MV-4-11 (cell line): ENCODE measurements at regions not wholly inside any gene's neighbourhood (a gene's known extent, or its start where the extent isn't known, plus 50 kb on each side); places are given as distances from the start of the nearest gene placed in this dataset.

ENCODE experiments used
- DNase-seq: peaks from one replicate; lab custom pipeline; 2025; lab: John Stamatoyannopoulos, UW

GRCh38 chr5:133769842-133770241 is 157.5 kb upstream of the FSTL4 start:
- DNase-seq, result no peak

DNA sequence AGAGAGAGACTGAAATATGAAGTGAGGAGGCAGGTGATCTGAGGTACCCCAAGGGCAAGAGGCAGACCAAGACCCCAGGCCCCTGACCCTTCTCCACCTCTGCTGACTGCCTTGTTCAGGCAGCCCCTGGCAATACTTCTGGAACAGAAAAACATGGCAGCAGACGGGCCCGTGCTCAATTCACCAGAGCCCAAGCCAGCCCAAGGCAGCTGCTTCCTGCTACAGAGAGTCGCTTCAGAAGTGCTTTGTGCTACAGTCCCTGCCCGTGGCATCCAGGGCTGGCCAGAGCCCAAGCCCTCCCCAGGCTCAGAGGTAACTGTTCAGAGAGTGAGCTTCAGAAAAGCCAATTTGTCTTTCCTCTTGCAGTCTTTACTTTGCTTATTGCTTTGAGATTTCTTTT is 151.4 kb upstream of the FSTL4 start:
- DNase-seq, result no peak

DNA sequence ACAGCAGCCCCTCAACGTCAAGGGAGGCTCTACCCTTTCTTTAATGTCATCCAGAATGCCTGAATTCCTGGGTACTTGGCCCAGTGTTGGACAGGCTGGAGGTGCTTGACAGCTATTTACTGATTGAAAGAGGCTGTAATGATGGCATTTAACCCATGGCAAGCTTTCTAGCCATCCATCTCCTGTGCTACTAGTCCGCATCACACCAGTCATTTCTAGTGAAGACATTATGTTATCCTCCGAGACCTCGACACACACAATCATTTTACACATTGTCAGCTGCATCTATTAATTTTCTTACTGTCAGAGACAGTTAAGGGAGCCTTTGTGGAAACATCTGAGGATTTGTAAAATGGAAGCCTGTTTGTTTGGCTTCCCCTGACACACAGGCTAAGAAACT is 149.3 kb upstream of the FSTL4 start:
- no peak for DNase-seq

DNA sequence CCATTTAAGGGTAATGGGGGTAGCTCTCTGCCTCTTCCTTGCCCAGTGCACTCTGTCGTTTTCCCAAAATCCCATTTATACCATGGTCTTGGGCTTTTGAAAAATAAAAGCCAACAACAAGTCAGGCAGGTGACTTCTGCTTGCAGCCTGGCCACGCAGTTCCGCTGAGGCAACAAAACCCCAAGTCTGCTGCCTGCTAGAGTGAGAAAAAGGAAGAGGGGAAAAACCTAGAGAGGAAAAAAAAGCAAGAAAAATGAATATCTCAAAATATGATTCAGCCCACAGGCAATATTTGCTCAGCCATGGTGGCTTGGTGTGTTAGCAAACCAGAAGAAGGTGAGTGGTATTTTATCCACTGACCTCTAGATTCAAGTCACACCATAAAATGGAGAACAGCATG is 148.2 kb upstream of the FSTL4 start:
- DNase-seq, result no peak

DNA sequence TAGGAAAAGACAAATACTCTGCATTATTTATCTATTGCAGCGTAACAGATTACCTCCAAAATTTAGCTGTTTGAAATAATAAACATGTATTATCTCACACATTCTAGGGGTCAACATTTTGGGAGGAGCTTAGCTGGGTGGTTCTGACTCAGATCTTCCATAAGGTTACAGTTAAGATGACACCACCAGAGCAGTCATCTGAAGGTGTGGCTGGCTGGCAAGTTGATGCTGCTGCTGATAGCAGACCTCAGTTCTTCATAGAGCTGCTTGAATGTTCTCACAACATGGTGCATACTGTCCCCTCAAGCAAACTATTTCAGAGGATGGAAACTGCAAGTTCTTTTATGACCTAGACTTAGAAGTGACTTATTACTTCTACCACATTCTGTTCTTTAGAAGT is 146.3 kb upstream of the FSTL4 start:
- no peak for DNase-seq

- no peak for DNase-seq
These were observed 145.1 kb upstream of the FSTL4 start for GRCh38 chr5:133757396-133757945.

GRCh38 chr5:133756756-133757155 is 144.4 kb upstream of the FSTL4 start:
- no peak for DNase-seq

GRCh38 chr5:133756036-133756435 is 143.7 kb upstream of the FSTL4 start:
- no peak for DNase-seq

GRCh38 chr5:133754575-133755169 is 142.3 kb upstream of the FSTL4 start:
- DNase-seq, result peak; percentile 3

DNA sequence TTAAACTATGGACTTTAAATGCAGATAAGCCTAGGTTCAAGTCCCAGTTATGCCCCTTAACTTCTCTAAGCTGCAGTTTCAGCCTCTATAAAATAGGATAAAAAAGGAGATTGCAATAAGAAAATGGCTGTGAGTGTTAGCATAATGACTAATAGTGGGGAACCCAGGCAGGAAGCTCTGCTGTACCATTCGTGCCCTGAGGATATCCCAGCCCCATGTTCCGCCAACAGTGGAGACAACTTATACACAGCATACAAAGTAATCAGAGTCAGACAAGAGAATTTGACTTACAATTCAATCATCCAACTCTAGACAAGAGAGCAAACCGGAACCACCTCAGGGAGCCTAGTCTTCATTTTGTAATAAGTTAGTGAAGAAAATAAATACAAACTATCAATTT is 141.5 kb upstream of the FSTL4 start:
- DNase-seq, result no peak

DNA sequence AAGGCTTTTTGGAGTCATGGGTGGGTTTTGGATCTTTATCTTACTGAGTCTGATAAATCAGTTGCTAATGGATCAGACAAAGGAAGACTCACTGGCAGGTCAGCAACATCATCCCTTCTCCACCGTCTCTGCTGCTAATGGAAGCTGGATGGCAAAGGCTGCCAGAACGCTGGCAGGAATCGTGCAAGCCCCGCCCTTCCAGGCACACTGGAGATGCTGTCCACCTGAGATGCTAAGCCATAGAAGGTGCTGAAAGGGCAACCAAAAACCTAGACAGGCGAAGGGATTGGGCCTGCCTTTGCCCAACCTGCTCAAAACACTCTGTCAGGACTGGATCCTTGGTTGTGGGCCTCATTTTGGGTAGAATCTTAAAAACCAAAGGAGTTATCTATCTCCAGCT is 139.5 kb upstream of the FSTL4 start:
- no peak for DNase-seq

DNA sequence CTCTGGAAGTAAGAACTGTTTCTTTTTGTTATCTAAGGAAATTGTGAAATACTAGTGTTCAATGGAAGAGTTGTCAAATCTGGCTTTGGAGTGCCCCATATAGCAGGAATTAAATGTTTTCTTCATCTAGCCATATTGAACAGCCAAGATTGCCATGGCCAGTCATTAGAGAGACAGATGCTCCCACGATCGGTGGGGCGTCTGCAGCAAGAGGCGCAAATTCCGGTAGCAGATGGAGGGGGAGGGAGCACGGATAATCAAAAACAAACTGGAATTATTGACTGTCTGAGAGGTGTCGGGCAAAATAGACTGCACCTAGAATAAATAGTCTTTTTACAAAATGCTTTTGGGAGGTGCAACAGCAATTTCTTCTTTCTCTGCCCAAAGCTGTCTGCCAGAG is 139.1 kb upstream of the FSTL4 start:
- no peak for DNase-seq

- no peak for DNase-seq
These were observed 138.5 kb upstream of the FSTL4 start for GRCh38 chr5:133750856-133751255.

GRCh38 chr5:133750356-133750755 is 138.0 kb upstream of the FSTL4 start:
- DNase-seq, result no peak

- no peak for DNase-seq
These were observed 137.1 kb upstream of the FSTL4 start for GRCh38 chr5:133749331-133749985.

DNA sequence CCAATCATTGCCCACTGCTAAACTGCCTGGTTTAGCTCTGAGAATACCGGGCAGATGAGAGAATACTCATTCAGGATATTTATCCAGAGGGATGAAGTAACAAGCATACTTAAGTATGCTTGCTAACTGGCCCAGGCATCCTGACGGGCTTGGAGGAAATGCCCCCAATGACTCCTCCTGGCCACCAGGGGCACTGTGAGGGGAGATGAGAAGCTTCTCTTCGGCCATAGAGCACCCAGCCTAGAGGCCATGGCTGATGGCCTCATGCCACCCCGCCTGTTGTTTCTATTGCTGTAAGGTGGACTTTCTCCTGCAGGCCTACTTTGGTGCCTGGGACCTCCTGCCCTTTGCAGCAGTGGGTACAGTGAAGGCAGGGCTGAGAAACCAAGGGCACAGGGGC is 134.5 kb upstream of the FSTL4 start:
- no peak for DNase-seq

DNA sequence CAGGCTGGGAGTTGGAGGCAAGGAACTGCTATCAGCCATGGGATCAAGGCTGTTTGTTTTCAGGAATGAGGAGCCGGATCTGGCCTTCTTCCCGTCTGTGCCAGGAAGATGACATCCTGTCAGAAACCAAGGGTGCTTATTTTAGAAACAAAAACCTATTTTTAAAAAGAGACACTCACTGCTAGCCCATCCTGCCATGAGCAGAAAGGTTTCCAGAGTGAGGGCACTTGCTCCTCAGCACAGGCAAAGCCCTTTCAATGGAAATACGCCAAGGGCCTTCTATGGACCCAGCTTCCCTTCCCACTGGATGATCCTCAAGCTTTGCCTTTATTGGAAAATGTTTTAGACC is 132.6 kb upstream of the FSTL4 start:
- no peak for DNase-seq

- DNase-seq, result peak; percentile 31
These were observed 132.0 kb upstream of the FSTL4 start for GRCh38 chr5:133744051-133744959.

GRCh38 chr5:133742431-133742988 is 130.2 kb upstream of the FSTL4 start:
- DNase-seq, result no peak

- no peak for DNase-seq
These were observed 129.5 kb upstream of the FSTL4 start for GRCh38 chr5:133741818-133742355.

DNA sequence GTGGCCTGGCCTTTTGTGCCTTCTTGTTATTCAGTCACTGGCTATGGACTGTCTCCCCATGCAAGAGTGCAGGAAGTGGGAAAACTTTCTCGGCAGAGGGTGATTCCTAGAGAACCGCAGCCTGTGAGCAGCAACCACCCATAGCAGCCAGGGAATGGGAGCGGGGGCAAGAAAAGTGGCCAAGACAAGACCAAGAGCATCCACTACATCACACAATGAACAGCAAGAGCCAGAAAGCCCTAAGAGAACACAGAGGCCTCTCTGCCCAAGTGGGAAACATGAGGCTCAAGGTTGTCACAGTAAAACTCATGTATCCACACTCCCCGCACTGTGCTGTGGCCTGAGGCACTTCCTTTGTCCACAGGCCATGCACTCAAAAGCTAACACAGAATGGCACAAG is 129.1 kb upstream of the FSTL4 start:
- no peak for DNase-seq

GRCh38 chr5:133739181-133739780 is 126.9 kb upstream of the FSTL4 start:
- no peak for DNase-seq
